GM18502 (cell line): ENCODE measurements at regions not wholly inside any gene's neighbourhood (a gene's known extent, or its start where the extent isn't known, plus 50 kb on each side); places are given as distances from the start of the nearest gene placed in this dataset.
"Not testable (repeated sequence)": the region's sequence is repeated elsewhere in the genome, so short reads cannot be mapped to it uniquely, and the experiment has no call there.

ENCODE experiments used
- ATAC-seq: cut with Tn5 transposase; IDR thresholded peaks from one replicate; pipeline ENCODE4 v1.9.1; 2021; ENCODE audit warnings: mild to moderate bottlenecking; ENCODE audit not compliant: unreplicated experiment, poor library complexity

DNA sequence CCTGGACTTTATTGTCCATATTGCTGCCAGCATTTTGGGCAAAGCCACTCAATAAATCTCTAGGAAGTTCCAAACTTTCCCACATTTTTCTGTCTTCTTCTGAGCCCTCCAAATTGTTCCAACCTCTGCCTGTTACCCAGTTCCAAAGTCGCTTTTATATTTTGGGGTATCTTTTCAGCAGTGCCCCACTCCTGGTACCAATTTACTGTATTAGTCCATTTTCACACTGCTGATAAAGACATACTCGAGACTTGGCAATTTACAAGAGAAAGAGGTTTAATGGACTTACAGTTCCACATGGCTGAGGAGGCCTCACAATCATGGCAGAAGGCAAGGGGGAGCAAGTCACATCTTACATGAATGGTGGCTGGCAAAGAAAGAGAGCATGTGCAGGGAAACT, 53.4 kb downstream of the AHSP start:
- not testable (repeated sequence) for ATAC-seq

- ATAC-seq: not testable (repeated sequence)
Measured at GRCh38 chr16:31601737-31602384, 74.2 kb downstream of the AHSP start.

GRCh38 chr16:31618130-31618529, 90.4 kb downstream of the AHSP start:
- no peak for ATAC-seq

GRCh38 chr16:31636433-31636832, 108.7 kb downstream of the AHSP start:
- no peak for ATAC-seq

- no peak for ATAC-seq
Measured at GRCh38 chr16:31641279-31641678, 113.6 kb downstream of the AHSP start.

DNA sequence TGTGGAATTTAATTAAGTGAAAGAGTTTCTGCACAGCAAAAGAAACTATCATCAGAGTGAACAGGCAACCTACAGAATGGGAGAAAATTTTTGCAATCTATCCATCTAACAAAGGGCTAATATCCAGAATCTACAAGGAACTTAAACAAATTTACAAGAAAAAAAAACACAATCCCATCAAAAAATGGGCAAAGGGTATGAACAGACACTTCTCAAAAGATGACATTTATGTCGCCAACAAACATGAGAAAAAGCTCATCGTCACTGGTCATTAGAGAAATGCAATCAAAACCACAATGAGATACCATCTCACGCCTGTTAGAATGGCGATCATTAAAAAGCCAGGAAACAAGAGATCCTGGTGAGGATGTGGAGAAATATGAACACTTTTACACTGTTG, 128.0 kb downstream of the AHSP start:
- not testable (repeated sequence) for ATAC-seq

DNA sequence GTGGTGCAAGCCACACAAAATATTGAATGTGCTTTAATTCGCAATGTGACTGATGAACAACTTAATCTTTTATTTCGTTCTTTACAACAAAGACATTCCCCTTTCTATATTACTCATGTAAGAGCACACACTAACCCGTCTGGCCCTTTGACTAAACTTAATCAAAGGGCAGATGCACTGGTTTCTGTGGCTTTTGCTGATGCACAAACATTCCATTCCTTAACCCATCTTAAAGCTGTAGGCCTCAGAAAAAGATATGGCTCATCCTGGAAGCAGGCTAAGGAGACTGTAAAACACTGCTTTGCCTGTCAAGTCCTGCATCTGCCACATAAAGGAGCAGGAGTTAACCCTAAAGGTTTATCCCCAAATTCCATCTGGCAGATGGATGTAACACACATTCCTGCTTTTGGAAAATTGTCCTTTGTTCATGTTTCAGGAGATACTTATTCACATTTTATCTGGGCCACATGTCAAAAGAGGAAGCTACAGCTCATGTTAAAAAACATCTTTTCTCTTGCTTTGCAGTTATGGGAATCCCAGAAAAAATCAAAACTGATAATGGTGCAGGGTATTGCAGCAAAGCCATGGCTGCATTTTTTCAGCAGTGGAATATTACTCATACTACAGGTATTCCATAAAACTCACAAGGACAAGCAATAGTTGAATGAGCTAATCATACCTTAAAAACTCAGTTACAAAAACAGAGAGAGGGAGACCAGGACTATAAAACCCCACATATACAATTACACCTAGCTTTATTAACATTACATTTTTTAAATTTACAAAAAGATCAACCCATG, 137.2 kb downstream of the AHSP start:
- ATAC-seq: no peak

GRCh38 chr16:31674686-31675085, 147.0 kb downstream of the AHSP start:
- ATAC-seq: no peak

DNA sequence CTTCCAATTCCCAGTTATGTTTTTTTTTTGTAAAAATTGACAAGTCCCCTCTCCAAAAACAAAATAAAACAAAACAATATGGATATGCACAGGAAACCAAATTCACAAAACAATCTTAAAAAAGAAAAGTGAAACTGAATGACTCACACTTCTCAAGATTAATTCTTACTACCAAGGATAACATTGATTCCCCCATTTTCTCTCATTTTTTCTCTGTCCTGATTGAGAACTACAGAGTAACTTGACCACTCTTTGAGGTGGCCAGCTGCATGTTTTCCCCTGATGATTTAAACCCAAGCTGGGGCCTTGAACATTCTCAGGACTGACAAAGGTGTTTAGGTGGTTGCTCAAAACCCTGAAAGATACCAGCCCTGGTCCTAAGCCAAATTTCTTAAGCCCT, 149.0 kb downstream of the AHSP start:
- no peak for ATAC-seq

- no peak for ATAC-seq
Measured at GRCh38 chr16:31678649-31679325, 151.1 kb downstream of the AHSP start.

- ATAC-seq: not testable (repeated sequence)
Measured at GRCh38 chr16:31689331-31689730, 161.6 kb downstream of the AHSP start.

- not testable (repeated sequence) for ATAC-seq
Measured at GRCh38 chr16:31692338-31692737, 164.6 kb downstream of the AHSP start.

DNA sequence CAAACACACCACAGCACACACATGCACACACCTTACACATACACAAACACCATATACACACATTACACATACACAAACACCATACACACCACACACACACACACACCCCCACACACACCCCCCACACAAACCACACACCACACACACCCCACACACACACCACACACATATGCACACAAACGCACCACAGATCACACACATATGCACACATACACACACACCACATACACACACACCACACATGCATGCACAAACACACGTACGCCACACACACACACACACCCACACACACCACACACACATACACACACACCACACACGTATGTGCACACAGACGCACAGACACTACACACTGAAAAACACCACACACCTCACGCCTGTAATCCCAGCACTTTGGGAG, 166.0 kb downstream of the AHSP start:
- ATAC-seq: no peak

DNA sequence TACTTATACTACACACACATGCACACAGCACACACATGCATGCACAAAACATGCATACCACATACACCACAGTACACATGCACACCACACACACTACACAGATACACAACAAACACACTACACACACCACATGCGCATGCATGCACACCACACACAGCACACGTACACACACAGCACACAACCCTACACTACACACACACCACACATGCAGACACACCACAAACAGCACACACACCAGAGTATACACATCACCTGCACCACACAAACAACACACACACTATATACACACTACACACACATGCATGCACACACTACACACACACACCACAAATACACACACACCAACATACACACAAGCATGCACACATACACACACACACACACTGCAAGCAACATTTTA, 166.8 kb downstream of the AHSP start:
- ATAC-seq: no peak

GRCh38 chr16:31695667-31696066, 168.0 kb downstream of the AHSP start:
- ATAC-seq: peak; percentile 41

GRCh38 chr16:31696968-31697743, 169.5 kb downstream of the AHSP start:
- ATAC-seq: no peak

GRCh38 chr16:31697744-31698125, 170.0 kb downstream of the AHSP start:
- no peak for ATAC-seq

GRCh38 chr16:31698901-31699300, 171.2 kb downstream of the AHSP start:
- no peak for ATAC-seq

GRCh38 chr16:31699601-31700000, 171.9 kb downstream of the AHSP start:
- no peak for ATAC-seq

- ATAC-seq: peak; percentile 96
Measured at GRCh38 chr16:31700200-31700529, 172.5 kb downstream of the AHSP start.
